ENCODE measurements at regions not wholly inside any gene's neighbourhood (a gene's known extent, or its start where the extent isn't known, plus 50 kb on each side); places are given as distances from the start of the nearest gene placed in this dataset.

DNA sequence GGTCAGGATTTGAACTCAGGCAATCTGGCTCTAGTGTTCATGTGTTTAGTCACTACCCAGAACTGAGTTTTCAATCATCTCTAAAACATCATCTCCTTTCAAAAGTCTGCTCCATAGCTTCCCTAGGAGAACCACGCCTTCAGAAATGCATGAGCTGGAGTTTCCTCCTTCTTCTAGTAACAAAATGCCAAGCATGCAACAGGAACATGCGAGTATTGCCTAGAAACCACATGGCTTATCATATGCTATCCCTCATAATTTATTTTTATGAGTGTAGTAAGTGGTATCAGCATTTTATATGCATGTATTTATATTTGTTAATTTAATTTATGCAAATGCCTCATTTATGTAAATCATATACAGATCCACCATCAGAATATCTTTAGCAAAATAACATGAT, 170.9 kb downstream of the RAB11FIP2 start:
- Histone ChIP-seq H3K4me1 (no peaks in the 10 kb centered on the region), H3K9me3 (no peaks in the 10 kb centered on the region), H3K27ac (no peak overlapping the region), H3K36me3 (no peaks in the 10 kb centered on the region), H3K4me3 (no peak overlapping the region), H3K27me3 (no peaks in the 10 kb centered on the region)
- TF ChIP-seq POLR2A (IDR thresholded peaks at IDR 0.05) (no peak), POLR2AphosphoS5 (IDR thresholded peaks at IDR 0.05) (no peak)
- TF ChIP-seq, protein P1, sequence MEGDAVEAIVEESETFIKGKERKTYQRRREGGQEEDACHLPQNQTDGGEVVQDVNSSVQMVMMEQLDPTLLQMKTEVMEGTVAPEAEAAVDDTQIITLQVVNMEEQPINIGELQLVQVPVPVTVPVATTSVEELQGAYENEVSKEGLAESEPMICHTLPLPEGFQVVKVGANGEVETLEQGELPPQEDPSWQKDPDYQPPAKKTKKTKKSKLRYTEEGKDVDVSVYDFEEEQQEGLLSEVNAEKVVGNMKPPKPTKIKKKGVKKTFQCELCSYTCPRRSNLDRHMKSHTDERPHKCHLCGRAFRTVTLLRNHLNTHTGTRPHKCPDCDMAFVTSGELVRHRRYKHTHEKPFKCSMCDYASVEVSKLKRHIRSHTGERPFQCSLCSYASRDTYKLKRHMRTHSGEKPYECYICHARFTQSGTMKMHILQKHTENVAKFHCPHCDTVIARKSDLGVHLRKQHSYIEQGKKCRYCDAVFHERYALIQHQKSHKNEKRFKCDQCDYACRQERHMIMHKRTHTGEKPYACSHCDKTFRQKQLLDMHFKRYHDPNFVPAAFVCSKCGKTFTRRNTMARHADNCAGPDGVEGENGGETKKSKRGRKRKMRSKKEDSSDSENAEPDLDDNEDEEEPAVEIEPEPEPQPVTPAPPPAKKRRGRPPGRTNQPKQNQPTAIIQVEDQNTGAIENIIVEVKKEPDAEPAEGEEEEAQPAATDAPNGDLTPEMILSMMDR (IDR thresholded peaks at IDR 0.05): no peak
- intact Hi-C loops (cut with DNase I; ENCODE audit: low total_unique reads): no loop called here
- no peak for DNase-seq (ENCODE audit: low spot score in 2 of 2)

DNA sequence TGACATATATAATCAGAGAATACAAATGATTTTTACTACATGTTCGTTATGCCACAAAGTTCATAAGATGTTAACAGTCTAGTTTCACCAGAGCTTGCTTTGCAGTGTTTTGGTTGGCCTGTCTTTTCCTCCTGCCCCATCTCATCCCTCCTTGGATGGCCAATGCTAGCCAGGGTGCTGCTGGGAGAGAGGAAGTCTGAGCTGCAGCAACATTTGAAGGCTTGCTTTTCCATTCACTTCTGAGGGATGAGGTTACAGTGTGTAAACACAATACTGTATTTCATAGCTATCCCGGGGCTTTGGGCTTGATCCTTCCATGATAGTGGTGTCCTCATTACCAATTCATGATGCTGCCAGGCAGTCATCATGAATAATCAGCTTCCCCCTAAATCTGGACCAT, 170.5 kb downstream of the RAB11FIP2 start:
- intact Hi-C loops (cut with DNase I; ENCODE audit: low total_unique reads): no loop called here
- Histone ChIP-seq H3K4me3 (no peak overlapping the region), H3K27me3 (no peaks in the 10 kb centered on the region), H3K27ac (no peak overlapping the region), H3K36me3 (no peaks in the 10 kb centered on the region), H3K4me1 (no peaks in the 10 kb centered on the region), H3K9me3 (no peaks in the 10 kb centered on the region)
- no peak for DNase-seq (ENCODE audit: low spot score in 2 of 2)
- TF ChIP-seq, protein P1 (IDR thresholded peaks at IDR 0.05): no peak
- TF ChIP-seq POLR2A (IDR thresholded peaks at IDR 0.05) (no peak), POLR2AphosphoS5 (IDR thresholded peaks at IDR 0.05) (no peak)

DNA sequence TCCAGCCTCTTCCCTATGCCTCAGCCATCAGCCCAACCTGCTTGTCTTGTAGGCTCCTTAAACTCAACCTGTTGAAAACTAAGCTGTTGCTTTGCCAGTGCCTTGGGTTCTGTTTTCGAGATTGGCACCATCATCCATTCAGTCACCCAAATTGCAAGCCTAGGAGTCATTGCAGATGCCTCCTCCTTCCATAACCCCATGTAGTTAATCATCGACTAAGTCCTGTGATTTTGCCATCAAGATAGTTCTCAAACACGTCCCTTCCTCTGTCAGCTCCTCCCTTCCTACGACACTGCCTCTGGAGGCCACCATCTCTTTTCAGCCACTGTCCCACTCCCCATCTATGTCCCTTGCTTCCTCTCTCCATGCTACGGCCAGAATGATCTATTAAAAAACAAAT, 168.1 kb downstream of the RAB11FIP2 start:
- Histone ChIP-seq H3K36me3 (no peaks in the 10 kb centered on the region), H3K27me3 (no peaks in the 10 kb centered on the region), H3K9me3 (no peaks in the 10 kb centered on the region), H3K27ac (no peak overlapping the region), H3K4me1 (no peaks in the 10 kb centered on the region), H3K4me3 (no peak overlapping the region)
- DNase-seq (ENCODE audit: low spot score in 2 of 2): no peak
- TF ChIP-seq POLR2A (IDR thresholded peaks at IDR 0.05): no peak
- no peak for TF ChIP-seq POLR2AphosphoS5 (IDR thresholded peaks at IDR 0.05)
- TF ChIP-seq, protein P1 (IDR thresholded peaks at IDR 0.05): no peak
- intact Hi-C loops (cut with DNase I; ENCODE audit: low total_unique reads): no loop called here

DNA sequence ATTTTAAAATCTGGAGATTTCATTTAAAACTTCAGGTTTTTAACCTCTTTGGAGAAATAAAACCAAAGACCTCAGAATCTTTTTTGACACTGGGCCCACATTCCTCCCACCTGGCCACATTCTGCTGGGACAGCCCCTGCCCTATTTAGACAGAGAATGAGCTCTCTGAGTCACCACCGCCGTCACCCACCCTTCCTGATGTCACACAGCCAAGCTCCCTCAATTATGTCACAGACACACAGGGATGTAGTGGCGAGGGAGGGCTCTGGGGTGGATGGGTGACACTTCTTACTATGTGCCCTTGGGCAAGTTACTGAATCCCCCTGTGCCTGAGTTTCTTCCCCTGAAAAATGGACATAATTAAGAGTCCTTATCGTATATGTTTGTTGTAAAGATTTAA, 162.6 kb downstream of the RAB11FIP2 start:
- Histone ChIP-seq H3K27me3 (no peaks in the 10 kb centered on the region), H3K9me3 (no peaks in the 10 kb centered on the region), H3K4me3 (no peak overlapping the region), H3K27ac (no peak overlapping the region), H3K4me1 (no peaks in the 10 kb centered on the region), H3K36me3 (no peaks in the 10 kb centered on the region)
- intact Hi-C loops (cut with DNase I; ENCODE audit: low total_unique reads): no loop called here
- TF ChIP-seq POLR2AphosphoS5 (IDR thresholded peaks at IDR 0.05) (no peak), POLR2A (IDR thresholded peaks at IDR 0.05) (no peak)
- TF ChIP-seq, protein P1 (IDR thresholded peaks at IDR 0.05): no peak
- no peak for DNase-seq (ENCODE audit: low spot score in 2 of 2)

DNA sequence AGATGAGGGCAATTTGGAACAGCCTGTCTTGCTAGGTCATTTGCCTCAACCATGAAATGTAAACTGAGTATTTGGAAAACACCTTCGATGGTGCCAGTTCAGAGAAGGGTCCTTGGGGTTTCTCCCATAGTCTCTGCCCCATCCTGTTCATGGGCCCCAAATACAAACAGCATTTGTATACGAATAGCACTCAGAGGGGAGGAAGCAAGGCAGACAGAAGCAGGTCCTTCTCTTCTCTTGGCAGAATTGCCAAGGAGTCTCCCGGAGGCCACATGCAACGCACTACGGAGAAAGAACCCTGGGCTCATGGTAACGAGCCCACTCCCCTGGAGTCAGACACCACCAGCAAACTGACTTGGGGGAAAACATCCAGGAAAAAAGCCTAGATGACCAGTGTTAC, 162.1 kb downstream of the RAB11FIP2 start:
- Histone ChIP-seq H3K27me3 (no peaks in the 10 kb centered on the region), H3K4me3 (no peak overlapping the region), H3K36me3 (no peaks in the 10 kb centered on the region), H3K27ac (no peak overlapping the region), H3K4me1 (no peaks in the 10 kb centered on the region), H3K9me3 (no peaks in the 10 kb centered on the region)
- DNase-seq (ENCODE audit: low spot score in 2 of 2): no peak
- intact Hi-C loops (cut with DNase I; ENCODE audit: low total_unique reads): no loop called here
- TF ChIP-seq POLR2A (IDR thresholded peaks at IDR 0.05) (no peak), POLR2AphosphoS5 (IDR thresholded peaks at IDR 0.05) (no peak)
- TF ChIP-seq, protein P1 (IDR thresholded peaks at IDR 0.05): no peak
